Hindlimb muscle (tissue), 1 donor: ENCODE measurements at regions not wholly inside any gene's neighbourhood (a gene's known extent, or its start where the extent isn't known, plus 50 kb on each side); places are given as distances from the start of the nearest gene placed in this dataset.

Source experiments
- DNase-seq: peaks from one replicate; pipeline ENCODE4 v3.0.0-alpha.2; 2013

GRCh38 chr5:125343015-125343414, 596.6 kb upstream of the ZNF608 start:
- DNase-seq, result no peak

- DNase-seq, result no peak
These were observed 599.9 kb upstream of the ZNF608 start for GRCh38 chr5:125346316-125346715.

GRCh38 chr5:125348221-125348692, 601.8 kb upstream of the ZNF608 start:
- DNase-seq, result no peak

GRCh38 chr5:125348936-125349831, 602.7 kb upstream of the ZNF608 start:
- DNase-seq, result no peak

- DNase-seq, result no peak
These were observed 611.2 kb upstream of the ZNF608 start for GRCh38 chr5:125357660-125358059.

GRCh38 chr5:125365747-125366146, 619.3 kb upstream of the ZNF608 start:
- DNase-seq, result no peak

- no peak for DNase-seq
These were observed 621.3 kb upstream of the ZNF608 start for GRCh38 chr5:125367702-125368101.

- no peak for DNase-seq
These were observed 624.2 kb upstream of the ZNF608 start for GRCh38 chr5:125370461-125371205.

GRCh38 chr5:125372694-125373631, 626.5 kb upstream of the ZNF608 start:
- DNase-seq, result no peak

- no peak for DNase-seq
These were observed 628.7 kb upstream of the ZNF608 start for GRCh38 chr5:125375143-125375542.

- DNase-seq, result no peak
These were observed 629.7 kb upstream of the ZNF608 start for GRCh38 chr5:125376059-125376641.

- DNase-seq, result no peak
These were observed 630.7 kb upstream of the ZNF608 start for GRCh38 chr5:125377141-125377540.

GRCh38 chr5:125381290-125381689, 634.9 kb upstream of the ZNF608 start:
- DNase-seq, result no peak

- no peak for DNase-seq
These were observed 637.6 kb upstream of the ZNF608 start for GRCh38 chr5:125384071-125384470.

- no peak for DNase-seq
These were observed 643.9 kb upstream of the ZNF608 start for GRCh38 chr5:125390326-125390725.

GRCh38 chr5:125393221-125393815, 646.9 kb upstream of the ZNF608 start:
- no peak for DNase-seq

GRCh38 chr5:125394661-125395280, 648.3 kb upstream of the ZNF608 start:
- DNase-seq, result no peak

- DNase-seq, result no peak
These were observed 650.0 kb upstream of the ZNF608 start for GRCh38 chr5:125396462-125396861.

- no peak for DNase-seq
These were observed 652.0 kb upstream of the ZNF608 start for GRCh38 chr5:125398466-125398865.

- DNase-seq, result no peak
These were observed 653.4 kb upstream of the ZNF608 start for GRCh38 chr5:125399885-125400284.
